GM13977 (cell line): ENCODE measurements at regions not wholly inside any gene's neighbourhood (a gene's known extent, or its start where the extent isn't known, plus 50 kb on each side); places are given as distances from the start of the nearest gene placed in this dataset.

Experiments
- DNase-seq: peaks from one replicate; pipeline ENCODE4 v3.0.0; 2012; ENCODE audit warnings: low spot score
- in situ Hi-C: fragments of 300-500 bp; cut with MboI; formaldehyde crosslinking; loops from one replicate; pipeline ENCODE4 v1.12.0; 2022; ENCODE audit warnings: low sequenced_read_pairs, low pct_unique_long_range_greater_than_20kb, mixed read lengths, inconsistent platforms; ENCODE audit not compliant: unreplicated experiment
- TF ChIP-seq, protein P1 (sequence below): IDR thresholded peaks from 2 replicates; pipeline ENCODE4 v1.5.1; 2012; ENCODE audit warnings: mild to moderate bottlenecking, control low read depth; ENCODE audit not compliant: insufficient read depth; ENCODE audit errors: extremely low read depth, missing control alignments

DNA sequence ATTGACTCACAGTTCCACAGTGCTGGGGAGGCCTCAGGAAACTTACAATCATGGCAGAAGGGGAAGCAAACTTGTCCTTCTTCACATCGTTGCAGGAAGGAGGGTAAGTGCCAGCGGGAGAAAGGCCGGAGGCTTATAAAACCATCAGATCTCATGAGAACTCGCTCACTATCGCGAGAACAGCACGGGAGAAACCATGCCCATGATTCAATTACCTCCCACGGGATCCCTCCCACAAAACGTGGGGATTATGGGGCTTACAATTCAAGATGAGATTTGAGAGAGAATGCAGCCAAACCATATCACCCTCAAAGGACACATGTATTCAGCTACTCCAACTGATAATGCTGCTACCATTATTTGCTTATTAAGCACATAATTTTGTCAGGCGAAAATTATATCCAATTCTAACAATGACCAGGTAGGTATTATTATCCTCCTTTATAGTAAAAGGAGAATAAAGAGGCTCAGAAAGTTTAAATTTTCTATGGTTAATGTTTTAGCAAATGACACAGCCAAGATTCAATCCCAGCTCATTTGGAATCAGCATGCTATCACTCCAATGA lies 327.2 kb upstream of the CDIN1 start:
- TF ChIP-seq, protein P1, sequence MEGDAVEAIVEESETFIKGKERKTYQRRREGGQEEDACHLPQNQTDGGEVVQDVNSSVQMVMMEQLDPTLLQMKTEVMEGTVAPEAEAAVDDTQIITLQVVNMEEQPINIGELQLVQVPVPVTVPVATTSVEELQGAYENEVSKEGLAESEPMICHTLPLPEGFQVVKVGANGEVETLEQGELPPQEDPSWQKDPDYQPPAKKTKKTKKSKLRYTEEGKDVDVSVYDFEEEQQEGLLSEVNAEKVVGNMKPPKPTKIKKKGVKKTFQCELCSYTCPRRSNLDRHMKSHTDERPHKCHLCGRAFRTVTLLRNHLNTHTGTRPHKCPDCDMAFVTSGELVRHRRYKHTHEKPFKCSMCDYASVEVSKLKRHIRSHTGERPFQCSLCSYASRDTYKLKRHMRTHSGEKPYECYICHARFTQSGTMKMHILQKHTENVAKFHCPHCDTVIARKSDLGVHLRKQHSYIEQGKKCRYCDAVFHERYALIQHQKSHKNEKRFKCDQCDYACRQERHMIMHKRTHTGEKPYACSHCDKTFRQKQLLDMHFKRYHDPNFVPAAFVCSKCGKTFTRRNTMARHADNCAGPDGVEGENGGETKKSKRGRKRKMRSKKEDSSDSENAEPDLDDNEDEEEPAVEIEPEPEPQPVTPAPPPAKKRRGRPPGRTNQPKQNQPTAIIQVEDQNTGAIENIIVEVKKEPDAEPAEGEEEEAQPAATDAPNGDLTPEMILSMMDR: no peak
- in situ Hi-C loops: no loop called here

DNA sequence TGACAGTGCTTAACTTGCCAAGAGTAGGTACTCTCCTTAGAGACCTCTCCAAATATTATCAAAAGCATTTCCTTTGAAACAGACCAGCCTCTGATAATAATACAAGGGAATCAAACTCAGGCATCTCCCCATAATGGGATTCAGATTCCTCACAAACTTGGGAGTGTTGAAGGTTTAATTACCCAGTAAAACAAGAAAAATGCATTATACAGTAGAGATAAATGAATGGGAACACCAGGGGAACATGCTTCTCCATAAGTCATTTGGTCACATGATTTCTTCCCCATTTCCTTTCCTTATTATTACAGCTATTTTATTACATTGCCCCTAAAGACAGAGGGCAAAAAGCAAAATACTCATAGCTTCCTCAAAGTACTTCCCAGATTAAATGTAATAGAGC lies 325.0 kb upstream of the CDIN1 start:
- DNase-seq: no peak
- in situ Hi-C loops: no loop called here
- TF ChIP-seq, protein P1: no peak

More for the DNA sequence above, 327.2 kb upstream of the CDIN1 start:
- no peak for DNase-seq

DNA sequence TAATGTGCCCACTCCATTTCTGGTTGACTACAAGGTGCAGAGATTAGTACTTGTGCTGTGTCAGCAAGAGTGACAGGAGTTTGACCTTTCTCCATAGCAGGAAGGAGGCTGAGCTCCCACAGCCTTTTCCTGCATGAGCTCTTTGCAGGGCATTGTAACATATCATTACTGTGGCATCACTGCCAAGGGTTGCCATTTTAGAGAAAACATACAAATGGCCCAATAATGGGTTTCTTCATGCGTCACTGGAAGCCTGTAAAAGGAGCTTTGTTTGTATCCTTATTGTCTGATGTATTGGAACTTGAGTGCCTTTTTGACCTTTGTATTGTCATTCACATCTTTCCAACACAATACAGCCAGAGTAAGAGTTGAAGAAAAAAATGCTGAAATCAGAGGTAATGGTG lies 323.0 kb upstream of the CDIN1 start:
- TF ChIP-seq, protein P1: no peak
- no peak for DNase-seq
- in situ Hi-C loops: no loop called here

DNA sequence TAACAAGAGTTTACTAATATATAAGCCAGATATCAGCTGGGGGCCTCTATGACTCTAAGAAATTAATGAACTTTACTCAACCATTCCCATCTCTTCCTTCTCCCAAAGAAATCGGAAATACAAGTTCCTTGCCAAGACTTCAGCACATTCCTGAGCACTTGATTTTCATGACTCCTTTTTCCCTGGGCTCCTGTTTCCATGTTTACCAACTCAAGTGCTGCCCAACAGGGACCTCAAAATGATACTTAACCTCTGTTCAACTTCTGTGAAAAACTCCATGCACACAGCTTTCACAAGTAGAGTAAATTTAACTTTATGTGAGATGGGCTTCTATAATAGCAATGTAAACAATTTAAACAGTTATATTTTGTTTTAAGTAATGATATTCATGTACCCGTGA lies 315.8 kb upstream of the CDIN1 start:
- TF ChIP-seq, protein P1: no peak
- DNase-seq: no peak
- in situ Hi-C loops: no loop called here

DNA sequence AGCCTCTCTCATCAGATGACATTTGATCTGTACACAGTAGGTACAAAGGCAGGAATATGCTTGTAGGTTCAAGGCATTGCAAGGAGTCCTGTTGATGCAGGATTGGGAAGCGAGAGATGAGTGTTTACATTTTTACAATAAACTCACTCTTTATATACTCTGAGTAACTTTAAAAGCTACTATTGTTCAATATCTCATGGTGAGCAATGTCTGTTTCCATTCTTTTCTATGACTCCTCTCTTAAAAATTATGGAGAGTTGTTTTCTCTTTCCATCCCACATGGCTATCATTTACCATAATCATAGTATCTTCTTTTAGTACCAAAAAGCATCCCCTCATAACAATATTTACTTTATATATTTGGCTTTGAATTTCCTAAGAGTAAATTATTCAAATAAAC lies 314.0 kb upstream of the CDIN1 start:
- TF ChIP-seq, protein P1: no peak
- DNase-seq: no peak
- in situ Hi-C loops: no loop called here

DNA sequence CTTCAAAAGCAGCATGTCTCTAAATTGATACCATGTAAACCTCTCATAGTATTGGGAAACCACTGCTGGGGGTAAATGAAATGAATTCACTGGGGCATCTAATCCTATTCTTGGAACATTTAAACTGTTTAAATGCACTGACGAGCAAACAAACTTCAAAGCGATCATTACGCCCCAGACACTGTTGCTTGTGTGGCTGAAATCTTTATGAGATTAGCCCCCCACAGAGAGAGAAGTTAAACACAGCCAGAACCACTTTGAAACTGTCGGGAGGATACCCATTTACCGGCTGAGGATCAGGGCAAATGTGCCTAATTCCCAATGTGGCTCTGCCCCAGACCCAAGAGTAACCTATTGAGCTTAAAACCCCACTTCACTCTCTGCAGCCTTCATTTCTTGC lies 308.4 kb upstream of the CDIN1 start:
- TF ChIP-seq, protein P1: no peak
- DNase-seq: no peak
- in situ Hi-C loops: no loop called here

DNA sequence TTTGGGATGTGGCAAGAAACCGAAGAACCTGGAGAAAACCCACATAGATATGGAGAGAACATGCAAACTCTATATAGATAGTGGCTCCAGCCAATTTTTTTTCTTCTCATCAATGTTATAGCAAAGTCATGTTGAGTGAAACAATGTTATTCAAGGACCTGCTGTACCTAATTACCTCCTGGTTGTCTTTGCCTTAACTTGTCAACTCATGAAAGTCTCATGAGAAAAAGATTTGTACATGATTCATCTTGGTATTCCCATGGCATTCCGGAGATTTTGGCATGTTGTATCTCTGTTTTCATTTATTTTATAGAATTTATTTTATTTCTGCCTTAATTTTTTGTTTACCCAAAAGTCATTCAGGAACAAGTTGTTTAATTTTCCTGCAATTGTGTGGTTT lies 303.8 kb upstream of the CDIN1 start:
- TF ChIP-seq, protein P1: no peak
- no peak for DNase-seq
- in situ Hi-C loops: no loop called here
